C1 segment of cervical spinal cord (tissue), 14 donors: ENCODE measurements at regions not wholly inside any gene's neighbourhood (a gene's known extent, or its start where the extent isn't known, plus 50 kb on each side); places are given as distances from the start of the nearest gene placed in this dataset.
"Not testable (repeated sequence)": the region's sequence is repeated elsewhere in the genome, so short reads cannot be mapped to it uniquely, and the experiment has no call there.

Experiments
- DNase-seq, 14 donors: peaks; one replicate each; lab custom pipeline; 2025; lab: John Stamatoyannopoulos, UW

DNA sequence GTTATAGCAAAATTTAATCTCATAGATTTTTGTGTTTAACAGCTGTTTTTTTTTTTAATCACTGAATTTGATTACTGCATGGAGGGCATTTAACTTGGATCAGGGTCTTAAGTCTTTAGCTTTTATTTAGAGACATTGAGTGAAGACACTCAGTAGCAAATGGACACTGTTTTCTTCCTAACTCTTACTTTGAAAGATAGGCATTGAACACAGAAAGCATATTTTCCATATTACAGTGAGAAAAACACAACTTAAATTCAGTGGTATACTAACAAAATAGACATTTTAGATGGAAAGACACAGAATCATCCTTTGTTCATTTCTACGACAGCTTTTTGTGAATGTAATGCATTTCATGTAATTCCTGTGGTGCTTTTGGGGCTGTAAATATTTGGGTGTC, 571.8 kb downstream of the PRKD1 start:
- no peak for DNase-seq

DNA sequence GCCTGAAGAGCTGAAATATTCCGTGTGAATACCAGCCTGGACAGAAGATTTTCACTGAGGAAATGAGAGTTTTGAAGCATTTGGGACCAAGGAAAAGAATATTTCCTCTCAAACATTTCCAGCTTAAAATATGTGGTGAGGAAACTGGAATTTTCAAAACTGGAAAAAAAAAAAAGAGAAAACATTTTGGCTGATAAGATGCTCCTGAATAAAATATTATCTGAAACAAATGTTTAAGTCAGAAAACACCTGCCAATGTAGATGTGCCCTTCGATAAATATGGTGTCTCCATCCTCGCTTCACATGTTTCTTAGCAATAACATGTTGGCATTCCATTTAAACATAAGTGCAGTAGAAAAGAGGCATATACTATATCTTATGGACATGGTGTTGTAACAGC, 567.0 kb downstream of the PRKD1 start:
- DNase-seq: no peak

DNA sequence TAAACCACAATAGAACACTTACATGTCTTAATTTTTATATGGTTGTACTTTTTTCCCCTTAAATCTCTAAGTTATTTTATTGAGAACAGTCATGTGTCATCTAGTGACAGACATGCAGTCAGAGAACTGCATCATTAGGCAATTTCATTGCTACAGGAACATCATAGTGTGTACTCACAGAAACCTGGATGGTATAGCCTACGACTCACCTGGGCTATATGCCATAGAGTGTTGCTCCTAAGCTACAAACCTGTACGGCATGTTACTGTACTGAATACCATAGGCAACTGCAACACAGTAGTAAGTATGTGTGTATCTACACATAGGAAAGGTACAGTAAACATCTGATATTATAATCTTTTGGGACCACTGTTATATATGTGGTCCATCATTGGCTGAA, 557.6 kb downstream of the PRKD1 start:
- DNase-seq: no peak

DNA sequence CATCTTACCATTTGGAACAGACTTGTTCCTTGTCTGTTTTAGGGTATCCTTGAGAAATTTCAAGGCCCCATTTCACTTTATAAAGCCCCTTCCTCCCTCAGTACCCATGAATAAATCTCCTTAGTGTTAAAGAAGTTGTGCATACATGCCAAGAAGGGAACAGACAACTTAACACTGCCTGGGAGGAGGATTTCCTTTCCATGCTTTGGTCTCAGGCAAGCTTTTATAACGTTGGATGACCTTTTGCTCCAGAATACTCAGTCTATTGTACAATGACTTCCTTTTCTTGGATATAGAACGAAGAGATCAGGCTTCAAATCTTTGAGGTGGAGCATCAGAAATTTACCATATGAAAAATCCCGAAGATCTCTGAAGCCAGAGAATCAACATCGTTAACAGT, 551.4 kb downstream of the PRKD1 start:
- no peak for DNase-seq

DNA sequence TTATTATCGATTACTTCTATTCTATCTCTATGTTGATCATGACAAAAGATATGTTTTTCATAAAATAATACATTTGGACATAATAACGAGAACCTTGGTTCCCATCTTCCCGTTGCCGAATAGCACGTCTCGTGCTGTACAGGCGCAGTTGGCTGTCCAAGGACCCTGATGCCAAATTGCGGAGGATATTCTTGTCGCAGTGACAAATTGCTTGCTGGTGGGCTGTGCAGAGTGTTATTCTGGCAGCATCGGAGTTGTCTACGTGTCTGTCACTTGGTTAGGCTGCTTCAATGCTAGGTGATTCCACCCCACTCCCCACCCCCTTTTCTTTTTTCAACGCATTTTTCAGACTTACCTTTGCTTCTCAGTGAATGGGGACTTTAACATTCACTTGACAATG, 546.8 kb downstream of the PRKD1 start:
- DNase-seq: no peak

DNA sequence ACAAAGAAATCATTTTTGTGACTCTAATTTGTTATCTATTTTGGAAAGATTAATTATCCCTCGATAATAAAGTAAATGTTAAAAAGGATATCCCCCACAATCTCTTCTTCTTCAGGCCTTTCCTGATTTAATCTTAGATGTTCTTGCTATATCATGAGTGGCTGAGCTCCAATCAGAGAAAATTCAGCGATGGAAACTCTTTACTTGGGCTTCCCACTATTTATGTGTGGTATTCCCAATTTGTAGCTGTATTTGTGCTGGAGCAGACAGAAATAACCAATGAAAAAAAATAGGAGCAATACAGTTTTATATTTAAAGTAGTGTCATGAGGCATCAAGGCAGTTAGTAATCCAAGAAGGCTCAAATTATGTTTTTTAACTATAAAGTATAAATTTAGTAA, 539.1 kb downstream of the PRKD1 start:
- no peak for DNase-seq

DNA sequence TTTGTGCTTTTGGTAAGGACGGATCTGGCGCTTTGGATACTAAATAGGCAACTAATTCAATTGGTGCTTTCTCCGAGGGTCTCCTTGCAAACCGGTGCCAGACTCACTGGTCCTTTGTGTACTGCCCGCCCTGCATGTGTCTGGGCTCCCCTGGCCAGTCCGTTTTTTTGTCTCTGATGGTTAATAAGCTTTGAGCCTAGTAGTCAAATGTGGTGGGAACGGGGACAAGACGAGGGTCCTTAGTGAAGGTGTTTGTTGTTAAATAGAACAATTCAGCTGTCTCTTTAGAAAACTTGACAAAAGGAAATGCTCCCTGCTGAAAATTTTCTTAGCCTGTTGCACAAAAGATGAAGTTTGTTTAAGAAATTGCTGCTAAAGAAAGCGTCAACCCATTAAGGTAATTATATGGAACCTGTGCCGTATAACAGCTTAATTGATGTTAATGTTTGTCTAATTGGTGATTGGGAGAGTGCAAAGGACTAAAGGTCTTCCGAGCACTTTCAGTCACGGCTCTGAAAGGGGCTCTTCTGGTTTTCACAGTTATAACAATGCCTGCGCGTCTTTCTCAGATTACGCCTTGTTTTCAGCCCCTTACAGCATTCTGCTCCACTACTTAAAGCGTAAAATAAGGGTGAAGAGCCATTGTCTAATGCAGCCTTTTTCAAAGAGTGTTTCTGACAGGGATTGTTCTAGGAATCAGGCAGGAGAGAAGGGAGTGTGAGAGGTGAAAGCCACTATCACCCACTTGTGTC, 537.4 kb downstream of the PRKD1 start:
- DNase-seq: no peak

DNA sequence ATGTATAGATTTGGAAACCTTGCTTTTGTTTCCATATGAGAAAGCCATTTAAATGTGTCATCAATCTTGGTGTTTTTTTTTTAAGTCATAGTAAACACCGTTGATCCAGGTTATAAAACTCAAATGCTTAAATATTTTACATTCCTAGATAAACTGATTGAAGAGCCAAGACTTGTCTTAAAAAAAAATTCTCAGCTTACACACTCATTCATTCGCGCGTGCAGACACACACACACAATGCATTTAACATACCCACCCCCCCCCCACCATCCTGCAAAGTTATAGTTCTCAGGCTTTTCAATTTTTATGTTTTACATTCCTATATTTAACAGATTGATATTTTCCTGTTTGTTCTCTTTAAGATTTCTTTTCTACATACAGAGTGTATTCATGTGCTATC, 536.4 kb downstream of the PRKD1 start:
- no peak for DNase-seq

DNA sequence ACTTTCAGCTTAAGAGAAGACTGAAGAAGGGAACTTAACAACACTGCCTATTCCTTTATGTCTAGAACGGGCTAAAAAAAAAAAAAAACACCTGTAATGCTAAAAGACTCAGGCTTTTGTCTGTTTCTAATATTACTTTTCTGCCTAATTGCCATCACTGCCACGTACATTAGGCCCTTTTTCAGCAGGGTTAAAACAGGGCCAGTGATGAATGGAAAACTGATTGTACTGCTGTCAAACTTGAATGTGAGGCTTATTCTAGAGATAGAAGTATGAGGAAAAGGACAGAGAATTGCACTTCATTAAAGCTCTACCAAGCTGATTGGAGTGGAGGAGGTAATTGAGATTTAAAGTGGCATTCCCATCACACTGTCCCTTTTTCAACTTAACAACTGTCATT, 535.8 kb downstream of the PRKD1 start:
- no peak for DNase-seq

DNA sequence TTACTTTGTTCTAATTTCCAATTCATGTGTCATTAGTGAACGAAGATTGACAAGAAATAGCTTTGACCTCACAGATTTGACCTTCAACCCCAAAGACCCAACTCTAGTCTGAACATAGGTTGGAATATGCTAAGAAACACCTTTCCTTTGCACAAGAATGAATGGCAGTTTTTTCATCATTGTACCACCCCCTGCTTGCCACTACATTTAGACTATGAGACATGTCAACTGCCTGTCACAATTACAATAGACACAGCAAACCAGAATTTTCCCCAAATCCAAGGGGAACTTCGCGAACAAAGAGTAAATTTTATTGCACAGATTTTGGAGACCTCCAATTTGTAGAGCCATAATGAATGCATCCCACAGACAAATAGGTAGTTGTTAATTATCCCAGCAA, 535.4 kb downstream of the PRKD1 start:
- no peak for DNase-seq

DNA sequence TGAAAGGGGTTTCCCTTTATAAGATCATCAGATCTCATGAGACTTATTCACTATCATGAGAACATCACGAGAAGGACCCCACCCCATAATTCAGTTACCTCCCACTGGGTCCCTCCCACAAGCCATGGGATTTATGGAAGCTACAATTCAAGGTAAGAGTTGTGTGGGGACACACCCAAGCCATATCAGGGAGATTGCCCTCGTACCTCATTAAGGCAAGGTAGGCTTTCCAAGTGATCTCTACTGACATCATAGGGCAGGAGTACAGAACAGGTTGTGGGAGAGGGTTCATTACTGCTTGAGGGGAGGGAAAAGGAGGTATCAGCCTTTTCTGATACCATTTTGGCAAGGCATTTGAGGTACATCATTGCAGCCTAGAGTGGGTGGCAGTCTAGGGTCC, 524.6 kb downstream of the PRKD1 start:
- no peak for DNase-seq

DNA sequence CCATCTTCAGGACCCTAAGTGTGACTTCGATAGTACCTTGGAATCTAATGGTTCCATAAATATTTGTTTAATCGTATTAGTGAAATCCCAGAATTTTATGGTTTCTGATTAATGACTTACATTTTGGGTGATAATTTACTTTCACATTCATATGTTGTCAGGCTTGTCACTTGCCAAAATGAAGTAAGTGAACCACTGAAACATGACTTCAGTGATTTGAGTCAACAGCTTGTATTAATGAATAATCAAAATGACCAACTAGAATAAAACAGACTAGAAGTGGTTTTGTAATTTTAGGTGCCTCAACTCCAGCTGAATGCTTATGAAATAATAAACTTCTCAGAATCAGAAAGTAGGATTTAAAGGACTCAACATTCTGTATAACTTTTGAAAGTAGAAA, 517.1 kb downstream of the PRKD1 start:
- no peak for DNase-seq

DNA sequence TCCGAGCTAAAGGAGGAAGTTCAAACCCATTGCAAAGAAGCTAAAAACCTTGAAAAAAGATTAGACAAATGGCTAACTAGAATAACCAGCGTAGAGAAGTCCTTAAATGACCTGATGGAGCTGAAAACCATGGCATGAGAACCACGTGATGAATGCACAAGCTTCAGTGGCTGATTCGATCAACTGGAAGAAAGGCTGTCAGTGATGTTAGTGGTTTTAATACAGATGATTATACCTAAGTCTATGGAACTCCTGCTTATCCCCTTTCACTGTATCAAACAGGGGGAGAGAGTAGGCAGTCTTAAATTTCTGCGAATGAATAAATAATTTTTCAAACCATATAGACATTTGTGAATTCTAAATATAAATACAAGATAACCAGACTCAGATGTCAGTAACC, 512.7 kb downstream of the PRKD1 start:
- not testable (repeated sequence) for DNase-seq

DNA sequence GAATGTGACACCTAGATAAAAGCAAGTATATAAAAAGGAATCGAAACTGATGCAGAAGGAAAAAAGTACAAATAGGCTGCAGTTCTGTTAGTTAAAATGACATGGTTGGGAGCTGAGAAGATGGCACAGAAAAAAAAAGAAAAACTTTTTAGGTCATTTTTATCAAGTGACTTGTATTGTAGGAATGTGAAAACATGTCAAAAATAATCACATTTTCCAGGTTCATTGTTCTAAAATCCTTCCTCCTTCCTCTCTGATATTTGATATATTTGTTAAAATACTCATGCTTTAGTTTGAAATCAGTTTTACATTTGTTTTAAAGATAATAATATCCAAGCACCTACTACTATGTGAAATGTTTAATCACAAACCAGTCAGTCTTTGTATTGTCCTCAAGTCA, 507.9 kb downstream of the PRKD1 start:
- no peak for DNase-seq

DNA sequence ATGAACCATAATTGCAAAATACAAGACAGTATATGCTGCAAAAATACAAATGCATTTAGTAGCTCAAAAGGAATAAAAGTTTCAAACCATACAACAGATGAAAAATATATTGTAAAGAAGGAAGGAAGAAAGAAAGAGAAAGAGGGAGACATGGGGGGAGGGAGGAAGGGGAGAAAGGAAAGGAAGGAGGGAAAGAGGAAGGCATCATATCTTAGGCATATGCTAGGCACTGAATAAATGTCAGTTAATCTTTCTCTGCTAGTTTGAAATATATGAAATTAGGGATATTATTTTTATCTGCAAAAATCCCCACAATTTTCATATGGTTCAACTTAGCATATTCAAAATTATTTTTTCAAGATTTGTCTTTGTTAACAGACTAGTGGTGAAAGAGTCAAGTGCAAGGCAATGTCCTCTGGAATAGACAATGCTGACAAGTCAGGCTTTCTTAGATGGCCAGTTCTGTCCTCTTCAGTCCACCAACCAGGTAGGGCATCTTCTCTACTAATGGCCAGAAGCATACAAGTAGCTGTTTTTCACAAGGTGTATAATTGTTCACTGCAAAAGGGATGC, 506.4 kb downstream of the PRKD1 start:
- DNase-seq: no peak

DNA sequence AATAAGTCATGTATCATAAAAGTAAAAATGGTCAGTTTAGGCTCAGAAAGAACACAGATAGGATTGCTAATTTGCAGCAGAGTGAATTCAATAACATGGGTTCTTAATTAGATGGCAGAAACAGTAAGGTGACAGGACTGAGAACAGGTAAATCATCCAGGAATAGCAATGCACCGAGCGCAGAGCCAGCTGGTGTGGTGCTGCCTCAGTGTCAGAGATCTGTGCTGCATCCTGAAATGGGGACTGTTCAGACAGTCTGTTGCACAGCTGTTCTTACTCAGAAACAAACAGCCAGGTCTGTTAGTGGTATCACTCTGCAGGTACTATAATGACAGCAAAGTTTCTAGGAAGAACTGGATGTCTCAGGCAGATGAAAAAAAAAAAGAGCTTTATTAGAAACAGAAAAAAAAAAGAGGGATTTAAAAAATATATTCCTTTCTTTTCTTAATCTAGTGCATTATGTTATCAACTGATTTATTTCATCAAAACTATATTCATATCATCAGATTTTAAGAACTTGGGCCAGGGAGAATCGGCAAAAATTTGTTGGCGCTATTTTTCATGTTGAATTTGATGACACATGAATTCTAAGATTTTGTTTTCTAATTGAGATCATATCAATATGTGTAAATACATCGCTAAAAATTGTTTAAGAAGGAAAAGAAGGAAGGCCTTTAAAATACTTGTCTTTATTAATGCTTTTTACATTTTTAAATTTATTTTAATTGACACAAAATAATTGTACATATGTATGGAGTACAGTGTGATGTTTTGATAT, 501.8 kb downstream of the PRKD1 start:
- no peak for DNase-seq

DNA sequence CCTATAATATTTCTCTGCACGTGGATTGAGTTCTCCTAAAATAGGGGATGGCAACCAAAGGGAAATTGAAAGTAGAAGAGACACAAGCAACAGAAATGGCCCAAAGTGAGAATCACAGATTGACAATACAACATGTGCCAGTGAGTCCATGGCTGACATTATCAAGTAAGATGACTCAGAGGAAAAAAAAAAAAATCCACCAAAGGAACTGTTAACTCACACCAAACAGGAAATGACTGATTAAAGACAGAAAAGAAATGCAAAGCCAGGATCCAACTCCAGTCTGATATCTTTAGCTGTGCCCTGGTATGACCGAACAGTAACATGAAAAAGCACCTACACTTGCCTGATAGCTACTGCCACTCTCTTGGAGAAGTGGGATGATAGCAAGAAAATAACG, 485.0 kb downstream of the PRKD1 start:
- no peak for DNase-seq

DNA sequence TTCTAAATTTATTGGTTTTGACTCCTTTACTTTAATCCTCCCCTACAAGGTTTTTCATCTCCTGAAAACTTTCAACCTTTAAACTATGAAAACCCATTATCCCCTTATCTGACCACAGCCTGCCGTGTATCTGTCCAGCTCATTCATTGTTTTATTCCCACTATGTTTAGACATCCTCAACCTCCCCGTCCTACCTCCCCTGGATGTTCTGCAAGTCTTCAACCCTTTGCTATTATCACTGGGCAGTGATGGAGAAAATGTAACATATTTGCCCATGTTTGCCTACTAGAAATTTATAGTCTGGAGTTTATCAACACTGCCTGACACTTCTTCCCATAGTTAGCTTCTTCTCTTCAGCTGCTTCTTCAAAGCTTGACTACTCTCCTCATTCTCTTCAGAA, 483.4 kb downstream of the PRKD1 start:
- DNase-seq: no peak

DNA sequence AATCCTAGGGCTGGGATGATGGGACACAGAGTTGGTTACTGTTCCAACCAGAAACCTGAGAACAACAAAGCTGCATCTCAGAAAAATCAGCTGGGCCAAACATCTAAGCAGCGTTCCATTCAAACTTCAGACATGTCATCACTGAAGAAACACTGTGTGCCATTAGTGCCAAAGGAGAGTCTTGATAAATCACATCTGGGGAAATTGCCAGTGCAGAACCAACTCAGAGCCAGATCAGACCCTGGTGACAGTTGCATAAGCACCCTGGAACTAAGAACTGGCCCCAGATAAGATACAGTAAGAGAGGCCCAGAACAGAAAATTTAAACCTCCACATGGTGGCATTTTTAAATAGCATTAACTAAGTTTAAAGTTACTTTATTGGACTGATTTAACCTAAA, 482.8 kb downstream of the PRKD1 start:
- DNase-seq: no peak

DNA sequence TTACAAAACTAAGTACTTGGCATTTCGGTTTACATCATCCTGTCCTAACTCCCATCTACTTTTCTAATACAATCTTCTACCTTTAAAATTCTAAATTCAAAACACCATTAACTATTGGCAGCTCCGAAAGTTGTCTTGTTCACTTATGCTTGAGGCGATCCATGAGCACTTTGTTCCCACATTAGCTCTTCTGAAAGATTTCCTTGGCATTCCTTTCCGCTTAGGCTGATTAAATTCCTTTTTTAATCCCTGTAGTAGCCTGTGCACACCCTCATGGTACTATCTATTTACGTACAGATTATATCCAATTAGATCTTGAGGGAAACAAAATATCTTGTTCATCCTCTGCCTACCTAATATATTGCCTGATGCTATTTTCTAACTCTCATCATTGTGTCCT, 480.7 kb downstream of the PRKD1 start:
- no peak for DNase-seq

DNA sequence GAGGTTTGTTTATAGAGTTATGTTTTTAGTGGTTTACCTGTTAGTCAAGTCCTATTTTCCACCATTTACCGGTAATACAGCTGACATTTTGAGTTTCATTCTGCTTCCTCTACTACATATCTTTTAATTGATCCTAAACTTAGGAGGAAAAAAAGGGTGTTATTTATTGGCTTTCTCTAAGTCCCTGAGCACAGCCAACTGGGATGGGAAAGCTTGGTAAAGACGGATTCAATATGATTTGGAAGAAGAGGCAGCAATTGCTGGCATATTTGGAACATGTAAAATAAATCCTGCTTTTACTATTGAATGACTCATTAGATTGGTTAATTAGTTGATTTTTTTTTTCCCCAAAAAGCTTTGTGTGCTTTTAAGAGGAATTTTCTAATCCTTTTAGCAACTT, 475.7 kb downstream of the PRKD1 start:
- DNase-seq: no peak

DNA sequence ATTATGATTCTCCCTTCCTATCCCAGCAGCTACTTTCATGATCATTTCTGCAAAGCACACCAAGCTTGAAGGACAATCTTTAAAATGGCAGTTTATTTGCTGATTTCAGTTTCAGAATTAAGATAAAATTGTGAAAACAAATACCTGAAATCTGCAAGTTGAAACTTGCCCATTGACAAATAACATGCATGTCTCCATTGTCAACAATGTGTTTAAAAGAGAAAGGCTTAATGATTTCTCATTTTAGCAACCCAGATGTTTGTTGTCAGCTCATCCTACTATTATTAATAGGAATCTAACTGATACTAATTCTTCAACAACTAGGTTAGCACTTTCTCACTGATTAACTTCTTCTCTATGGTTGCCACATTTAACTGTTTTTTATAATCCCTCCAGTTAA, 474.6 kb downstream of the PRKD1 start:
- no peak for DNase-seq

DNA sequence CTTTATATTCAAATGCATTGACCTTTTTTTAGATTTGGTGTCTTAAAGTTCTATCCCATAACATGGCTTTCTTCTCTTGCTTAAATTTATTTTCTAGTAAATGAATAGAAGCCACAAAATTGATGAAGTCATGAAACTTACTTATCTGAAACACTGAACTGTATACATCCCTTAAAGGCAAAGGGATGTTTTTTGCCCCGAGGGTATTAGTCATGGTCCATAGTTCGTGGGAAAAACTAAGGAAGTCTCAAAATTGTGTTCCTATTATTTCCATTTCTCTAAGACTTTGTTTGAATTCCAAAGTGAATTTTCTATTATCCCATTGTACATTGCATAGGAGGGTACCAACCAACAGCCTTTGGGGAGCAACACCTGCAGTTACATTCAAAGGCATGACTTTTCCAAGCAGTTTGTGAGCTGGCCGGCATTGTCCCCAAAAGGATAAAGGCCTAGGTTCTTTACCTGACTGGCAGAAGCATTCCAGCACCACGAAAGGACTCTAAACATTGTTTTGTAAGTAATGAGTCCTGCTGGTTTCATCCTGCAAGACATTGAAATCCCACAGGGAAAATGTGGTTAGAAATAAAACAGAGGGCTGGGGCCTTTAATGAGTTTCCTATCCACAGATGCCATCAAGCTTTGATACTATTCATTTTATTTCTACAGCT, 473.5 kb downstream of the PRKD1 start:
- DNase-seq: no peak
